Peyer's patch (tissue), 4 donors: ENCODE measurements at regions not wholly inside any gene's neighbourhood (a gene's known extent, or its start where the extent isn't known, plus 50 kb on each side); places are given as distances from the start of the nearest gene placed in this dataset.

ENCODE experiments used
- DNase-seq, 3 donors: peaks; one replicate each; pipeline ENCODE4 v3.0.0-alpha.2; 2017 to 2019
- H3K27ac ChIP-seq, 4 donors: fragments of 200-600 bp; sonication (generic); one replicate each; pipeline ENCODE4 v1.5.1; 2016 to 2019
- H3K27me3 ChIP-seq, 2 donors: fragments of 200-600 bp; sonication (generic); one replicate each; pipeline ENCODE4 v1.5.1; 2019
- H3K36me3 ChIP-seq, 3 donors: fragments of 200-600 bp; sonication (generic); one replicate each; pipeline ENCODE4 v1.5.1; 2016 to 2019
- H3K4me1 ChIP-seq, 4 donors: fragments of 200-600 bp; sonication (generic); one replicate each; pipeline ENCODE4 v1.5.1; 2016 to 2019
- H3K4me3 ChIP-seq, 4 donors: fragments of 200-600 bp; sonication (generic); 1 replicate in 3 of 4; 2 replicates in 1 of 4; pipeline ENCODE4 v1.5.1; 2016 to 2019; ENCODE audit warnings: mild to moderate bottlenecking in 1 of 4
- H3K9me3 ChIP-seq, 4 donors: fragments of 200-600 bp; sonication (generic); one replicate each; pipeline ENCODE4 v1.5.1; 2016 to 2019; ENCODE audit warnings: mild to moderate bottlenecking in 1 of 4
- CTCF ChIP-seq, 6 experiments: fragments of 450-650 bp in 4 of 6; fragments of 200-600 bp in 2 of 6; sonication (generic) in 1 of 6; IDR thresholded peaks; one replicate each; pipeline ENCODE4 v1.5.1; 2017 to 2019; ENCODE audit warnings: antibody characterized with exemption in 6 of 6, mild to moderate bottlenecking in 3 of 6, moderate library complexity in 1 of 6
- POLR2A ChIP-seq, 2 donors: fragments of 450-650 bp; IDR thresholded peaks; one replicate each; pipeline ENCODE4 v1.5.1; 2017; ENCODE audit warnings: antibody characterized with exemption in 2 of 2, mild to moderate bottlenecking in 2 of 2, moderate library complexity in 2 of 2

DNA sequence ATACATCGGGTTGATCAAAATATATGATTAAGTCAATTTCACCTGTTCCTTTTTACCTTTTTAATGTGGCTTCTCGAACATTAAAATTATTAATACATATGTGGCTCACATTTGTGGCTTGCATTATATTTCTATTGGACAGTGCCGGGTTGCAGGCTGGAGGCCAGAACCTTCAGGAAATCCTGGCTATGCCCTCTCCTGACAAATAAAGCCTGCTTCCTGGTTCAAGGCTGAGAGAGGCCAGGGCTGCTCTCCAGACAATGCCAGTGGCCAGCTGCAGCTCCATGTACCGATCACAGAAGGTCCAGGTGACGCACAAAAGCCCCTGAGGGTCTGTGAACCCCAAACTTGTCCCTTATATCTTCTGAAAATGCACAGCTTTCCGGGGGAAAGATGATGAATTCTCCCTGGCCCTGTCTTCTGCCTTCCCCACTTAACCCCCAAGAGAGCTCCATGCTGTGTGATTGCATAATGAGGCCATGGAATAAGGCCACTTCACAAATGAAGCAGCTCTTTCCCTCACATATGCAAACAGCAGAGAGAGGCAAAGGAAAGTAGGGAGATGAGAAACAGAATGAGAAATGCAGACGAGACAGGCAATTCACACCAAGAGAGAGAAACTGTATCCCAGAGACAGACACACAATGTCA lies 241.2 kb downstream of the BCOR start:
- TF ChIP-seq CTCF (IDR thresholded peaks at IDR 0.05) (no peak), POLR2A (IDR thresholded peaks at IDR 0.05) (no peak)
- Histone ChIP-seq H3K27me3 (no peaks in the 10 kb centered on the region), H3K27ac (peak overlapping the region in 1 of 4 donors; percentile 25), H3K4me3 (no peak overlapping the region), H3K36me3 (no peaks in the 10 kb centered on the region), H3K9me3 (no peaks in the 10 kb centered on the region), H3K4me1 (peaks cover 0 to 9% (median 0%) of the 10 kb centered on the region in 4 donors)
- no peak for DNase-seq

- no peaks in the 10 kb centered on the region for H3K9me3 ChIP-seq
- no peak overlapping the region for H3K4me3 ChIP-seq
- no peaks in the 10 kb centered on the region for H3K36me3 ChIP-seq
- no peak for DNase-seq
- H3K27ac ChIP-seq = no peak overlapping the region
- no peaks in the 10 kb centered on the region for H3K27me3 ChIP-seq
- peaks cover 0 to 9% (median 0%) of the 10 kb centered on the region in 4 donors for H3K4me1 ChIP-seq
- no peak for TF ChIP-seq POLR2A (IDR thresholded peaks at IDR 0.05)
- no peak for TF ChIP-seq CTCF (IDR thresholded peaks at IDR 0.05)
These were observed 240.0 kb downstream of the BCOR start for GRCh38 chrX:39857780-39858179.

- H3K4me3 ChIP-seq = no peak overlapping the region
- TF ChIP-seq CTCF (IDR thresholded peaks at IDR 0.05) = no peak
- no peak for TF ChIP-seq POLR2A (IDR thresholded peaks at IDR 0.05)
- H3K9me3 ChIP-seq = no peaks in the 10 kb centered on the region
- peak in 2 of 3 donors; percentile 44 to 76 for DNase-seq
- H3K36me3 ChIP-seq = no peaks in the 10 kb centered on the region
- H3K27ac ChIP-seq = no peak overlapping the region
- H3K27me3 ChIP-seq = no peaks in the 10 kb centered on the region
- H3K4me1 ChIP-seq = peaks cover 0 to 2% (median 0%) of the 10 kb centered on the region in 4 donors
These were observed 237.5 kb downstream of the BCOR start for GRCh38 chrX:39859991-39860861.

DNA sequence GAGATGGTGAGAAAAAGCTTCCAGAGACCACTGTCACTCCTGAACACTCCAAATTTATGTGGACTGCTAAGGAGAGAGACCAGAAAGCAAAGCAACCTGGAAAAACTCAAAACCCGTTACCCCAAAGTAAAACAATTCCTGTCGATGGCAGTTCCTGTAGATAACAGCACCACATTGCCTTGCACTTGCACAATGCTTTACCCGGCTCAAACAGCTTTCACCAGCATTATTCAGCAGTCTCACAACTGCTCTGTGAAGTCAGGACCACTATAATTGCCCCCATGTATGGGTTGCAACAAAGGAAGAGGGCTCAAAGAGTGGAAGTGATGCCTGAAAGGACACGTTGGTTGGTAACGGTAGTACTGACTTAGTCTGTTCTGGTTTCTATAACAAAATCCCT lies 234.8 kb downstream of the BCOR start:
- no peak overlapping the region for H3K4me3 ChIP-seq
- H3K27me3 ChIP-seq = no peaks in the 10 kb centered on the region
- no peak for TF ChIP-seq CTCF (IDR thresholded peaks at IDR 0.05)
- no peak for TF ChIP-seq POLR2A (IDR thresholded peaks at IDR 0.05)
- no peaks in the 10 kb centered on the region for H3K9me3 ChIP-seq
- DNase-seq = no peak
- H3K4me1 ChIP-seq = no peaks in the 10 kb centered on the region
- no peaks in the 10 kb centered on the region for H3K36me3 ChIP-seq
- H3K27ac ChIP-seq = no peak overlapping the region

- no peaks in the 10 kb centered on the region for H3K9me3 ChIP-seq
- H3K4me1 ChIP-seq = no peaks in the 10 kb centered on the region
- H3K27ac ChIP-seq = no peak overlapping the region
- no peaks in the 10 kb centered on the region for H3K36me3 ChIP-seq
- DNase-seq = no peak
- TF ChIP-seq CTCF (IDR thresholded peaks at IDR 0.05) = no peak
- TF ChIP-seq POLR2A (IDR thresholded peaks at IDR 0.05) = no peak
- H3K27me3 ChIP-seq = no peaks in the 10 kb centered on the region
- no peak overlapping the region for H3K4me3 ChIP-seq
These were observed 231.5 kb downstream of the BCOR start for GRCh38 chrX:39866229-39866628.
